Adipocyte (in vitro differentiated cells): ENCODE measurements at regions not wholly inside any gene's neighbourhood (a gene's known extent, or its start where the extent isn't known, plus 50 kb on each side); places are given as distances from the start of the nearest gene placed in this dataset.
A peak's percentile ranks its signal among the peaks of the same experiment; 100 is the strongest.

Experiments
- DNase-seq: peaks from one replicate; pipeline ENCODE4 v3.0.0-alpha.2; 2015; ENCODE audit warnings: low read depth
- H3K27me3 ChIP-seq: replicated peaks from 2 replicates; pipeline ENCODE4 v1.7.0; 2013; ENCODE audit warnings: mild to moderate bottlenecking, low read length, moderate library complexity; ENCODE audit not compliant: control insufficient read depth, insufficient read depth
- H3K36me3 ChIP-seq: 2 replicates; pipeline ENCODE4 v1.7.0; 2013; ENCODE audit warnings: low read length, mild to moderate bottlenecking, moderate library complexity; ENCODE audit not compliant: control insufficient read depth, insufficient read depth, severe bottlenecking
- H3K4me1 ChIP-seq: 2 replicates; pipeline ENCODE4 v1.7.0; 2013; ENCODE audit warnings: mild to moderate bottlenecking, low read length, moderate library complexity; ENCODE audit not compliant: control insufficient read depth, insufficient read depth
- H3K4me3 ChIP-seq: 2 replicates; pipeline ENCODE4 v1.7.0; 2013; ENCODE audit warnings: mild to moderate bottlenecking, low read length, moderate library complexity
- H3K9ac ChIP-seq: 2 replicates; pipeline ENCODE4 v1.7.0; 2013; ENCODE audit warnings: mild to moderate bottlenecking, low read length, moderate library complexity
- H3K9me3 ChIP-seq: 2 replicates; pipeline ENCODE4 v1.7.0; 2013; ENCODE audit warnings: mild to moderate bottlenecking, low read length, moderate library complexity; ENCODE audit not compliant: control insufficient read depth

DNA sequence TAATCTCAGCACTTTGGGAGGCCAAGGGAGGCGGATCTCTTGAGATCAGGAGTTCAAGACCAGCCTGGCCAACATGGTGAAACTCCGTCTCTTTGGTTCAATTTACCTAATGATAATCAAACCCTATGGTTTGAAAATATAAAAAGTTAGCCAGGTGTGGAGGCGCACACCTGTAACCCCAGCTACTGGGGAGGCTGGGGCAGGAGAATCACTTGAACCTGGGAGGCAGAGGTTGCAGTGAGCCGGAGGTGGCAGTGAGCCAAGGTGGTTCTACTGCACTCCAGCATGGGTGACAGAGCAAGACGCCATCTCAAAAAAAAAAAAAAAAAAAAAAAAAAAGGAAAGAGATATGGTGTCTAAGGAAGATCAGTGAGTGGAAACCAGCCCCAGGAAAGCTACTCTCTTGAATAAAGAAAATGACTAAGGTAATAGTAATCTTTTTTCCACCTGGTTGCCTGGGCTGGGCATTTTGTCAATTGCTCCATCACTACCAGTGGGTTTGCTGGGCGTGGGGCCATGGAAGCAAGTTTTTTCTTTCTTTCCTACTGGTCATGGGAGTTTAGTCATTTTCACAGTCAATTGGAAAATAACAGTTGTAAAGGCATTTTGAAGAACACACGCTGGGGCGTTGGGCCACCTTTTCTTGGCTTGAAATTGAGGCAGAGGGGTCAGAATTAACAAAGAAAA is 387.6 kb upstream of the RGMA start:
- no peak overlapping the region for H3K9ac ChIP-seq
- no peaks in the 10 kb centered on the region for H3K4me1 ChIP-seq
- H3K36me3 ChIP-seq, result no peaks in the 10 kb centered on the region
- no peaks in the 10 kb centered on the region for H3K9me3 ChIP-seq
- no peak for DNase-seq
- H3K4me3 ChIP-seq, result no peak overlapping the region
- peaks cover 23% of the 10 kb centered on the region for H3K27me3 ChIP-seq

DNA sequence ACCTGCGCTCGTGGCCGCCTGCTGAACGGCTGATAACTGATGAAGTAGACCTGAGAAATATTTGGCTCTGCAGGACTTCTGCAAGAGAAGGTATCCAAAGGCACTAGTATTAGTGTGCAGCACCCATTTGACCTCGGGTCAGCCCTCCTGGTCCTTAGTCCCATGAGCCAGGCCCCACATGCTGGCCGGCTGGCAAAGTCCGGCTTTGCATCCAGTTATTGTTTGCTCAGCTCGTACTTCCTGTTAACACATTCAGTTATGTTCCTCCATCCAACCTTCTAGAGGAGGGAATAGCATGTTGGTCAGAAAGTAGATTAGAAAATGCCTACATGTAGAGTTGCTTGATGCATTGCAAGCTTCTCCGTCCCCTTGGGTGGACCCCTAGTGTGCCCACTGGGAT is 385.7 kb upstream of the RGMA start:
- H3K36me3 ChIP-seq, result no peaks in the 10 kb centered on the region
- H3K9ac ChIP-seq, result no peak overlapping the region
- no peak overlapping the region for H3K4me3 ChIP-seq

GRCh38 chr15:93469994-93470393 is 381.0 kb upstream of the RGMA start:
- Histone ChIP-seq H3K27me3 (peaks cover 7% of the 10 kb centered on the region), H3K9me3 (no peaks in the 10 kb centered on the region), H3K4me3 (no peak overlapping the region), H3K36me3 (no peaks in the 10 kb centered on the region), H3K9ac (no peak overlapping the region), H3K4me1 (no peaks in the 10 kb centered on the region)
- no peak for DNase-seq

More for the DNA sequence above, 385.7 kb upstream of the RGMA start:
- Histone ChIP-seq H3K4me1 (no peaks in the 10 kb centered on the region), H3K9me3 (no peaks in the 10 kb centered on the region), H3K27me3 (peaks cover 23% of the 10 kb centered on the region)
- DNase-seq, result no peak

GRCh38 chr15:93467337-93467736 is 378.3 kb upstream of the RGMA start:
- DNase-seq, result no peak
- no peaks in the 10 kb centered on the region for H3K9me3 ChIP-seq
- no peak overlapping the region for H3K4me3 ChIP-seq
- no peak overlapping the region for H3K9ac ChIP-seq
- no peaks in the 10 kb centered on the region for H3K4me1 ChIP-seq
- no peaks in the 10 kb centered on the region for H3K27me3 ChIP-seq
- no peaks in the 10 kb centered on the region for H3K36me3 ChIP-seq

- H3K4me3 ChIP-seq, result no peak overlapping the region
- H3K9me3 ChIP-seq, result no peaks in the 10 kb centered on the region
- no peaks in the 10 kb centered on the region for H3K36me3 ChIP-seq
- H3K4me1 ChIP-seq, result no peaks in the 10 kb centered on the region
- no peak overlapping the region for H3K9ac ChIP-seq
- H3K27me3 ChIP-seq, result no peaks in the 10 kb centered on the region
- no peak for DNase-seq
Measured at GRCh38 chr15:93466380-93466779, 377.4 kb upstream of the RGMA start.

GRCh38 chr15:93462690-93463089 is 373.7 kb upstream of the RGMA start:
- H3K9me3 ChIP-seq, result no peaks in the 10 kb centered on the region

GRCh38 chr15:93460717-93461116 is 371.7 kb upstream of the RGMA start:
- H3K36me3 ChIP-seq, result no peaks in the 10 kb centered on the region
- H3K9ac ChIP-seq, result no peak overlapping the region
- no peak for DNase-seq
- no peak overlapping the region for H3K4me3 ChIP-seq
- peaks cover 12% of the 10 kb centered on the region for H3K27me3 ChIP-seq
- H3K4me1 ChIP-seq, result peaks cover 16% of the 10 kb centered on the region
- no peaks in the 10 kb centered on the region for H3K9me3 ChIP-seq

More at GRCh38 chr15:93462690-93463089, 373.7 kb upstream of the RGMA start:
- Histone ChIP-seq H3K4me1 (peaks cover 16% of the 10 kb centered on the region), H3K9ac (no peak overlapping the region), H3K4me3 (no peak overlapping the region), H3K27me3 (peaks cover 12% of the 10 kb centered on the region), H3K36me3 (no peaks in the 10 kb centered on the region)
- no peak for DNase-seq

GRCh38 chr15:93459396-93459795 is 370.4 kb upstream of the RGMA start:
- Histone ChIP-seq H3K4me3 (no peak overlapping the region), H3K9me3 (no peaks in the 10 kb centered on the region), H3K9ac (no peak overlapping the region), H3K27me3 (peaks cover 14% of the 10 kb centered on the region), H3K36me3 (no peaks in the 10 kb centered on the region), H3K4me1 (peaks cover 16% of the 10 kb centered on the region)
- DNase-seq, result no peak

DNA sequence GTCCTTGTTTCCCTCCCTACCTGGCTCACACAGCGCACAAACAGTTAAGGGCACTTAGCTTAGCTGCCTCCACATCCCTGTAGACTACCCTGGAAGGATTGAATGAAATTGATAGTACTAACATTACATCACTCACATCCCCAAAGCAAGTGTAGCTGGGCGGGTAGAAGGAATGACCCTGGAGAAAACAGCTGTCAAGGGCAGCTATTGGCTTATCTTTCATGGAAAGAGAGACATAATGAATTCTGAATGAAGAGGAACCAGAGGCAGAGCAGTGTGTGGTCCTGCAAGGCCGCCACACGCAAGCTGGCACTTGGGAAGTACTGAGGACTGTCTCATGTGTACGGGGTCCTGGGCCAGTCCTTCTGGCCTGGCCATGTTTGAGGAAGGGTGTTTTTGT is 369.6 kb upstream of the RGMA start:
- DNase-seq, result no peak
- no peaks in the 10 kb centered on the region for H3K36me3 ChIP-seq

GRCh38 chr15:93454788-93455187 is 365.8 kb upstream of the RGMA start:
- Histone ChIP-seq H3K4me1 (peaks cover 30% of the 10 kb centered on the region), H3K4me3 (no peak overlapping the region), H3K27me3 (peaks cover 10% of the 10 kb centered on the region), H3K9ac (no peak overlapping the region), H3K36me3 (no peaks in the 10 kb centered on the region), H3K9me3 (no peaks in the 10 kb centered on the region)
- DNase-seq, result no peak

More for the DNA sequence above, 369.6 kb upstream of the RGMA start:
- Histone ChIP-seq H3K4me3 (no peak overlapping the region), H3K9ac (no peak overlapping the region), H3K9me3 (no peaks in the 10 kb centered on the region), H3K27me3 (peaks cover 14% of the 10 kb centered on the region), H3K4me1 (peaks cover 16% of the 10 kb centered on the region)

DNA sequence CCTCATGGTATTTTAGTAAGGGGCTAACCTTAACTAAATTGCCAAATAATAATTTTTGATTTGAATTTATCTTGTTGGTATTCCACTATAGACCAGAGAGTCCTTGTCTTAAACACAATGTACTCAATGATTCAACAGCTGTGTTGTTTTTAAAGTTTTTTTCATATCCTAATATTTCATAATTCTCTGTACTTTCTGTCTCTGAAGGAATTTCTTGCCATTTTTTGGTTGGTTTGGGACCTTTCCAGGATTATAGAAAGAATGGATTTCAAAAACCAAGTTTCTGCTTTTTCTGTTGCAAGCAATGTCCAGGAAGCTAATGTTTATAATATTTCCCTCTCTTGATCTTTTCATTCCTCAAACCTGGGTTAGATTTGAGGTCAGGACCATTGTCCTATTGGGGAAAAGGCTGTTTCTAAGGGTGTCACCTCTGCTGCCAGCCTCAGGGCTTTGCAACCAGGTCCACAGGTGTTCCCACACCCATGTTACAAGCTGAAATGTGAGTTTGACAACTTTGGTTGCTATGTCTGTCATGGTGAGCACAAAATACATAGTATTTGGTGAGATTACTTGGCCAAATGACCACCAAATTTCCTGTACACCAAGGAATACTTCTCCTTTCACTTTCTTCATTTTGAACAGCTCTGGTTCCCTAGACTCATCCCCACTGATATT is 363.7 kb upstream of the RGMA start:
- Histone ChIP-seq H3K4me1 (peaks cover 20% of the 10 kb centered on the region), H3K9me3 (no peaks in the 10 kb centered on the region), H3K36me3 (no peaks in the 10 kb centered on the region), H3K4me3 (peak overlapping the region; percentile 31), H3K9ac (peak overlapping the region; percentile 39), H3K27me3 (peaks cover 3% of the 10 kb centered on the region)
- no peak for DNase-seq
